Peyer's patch (tissue), 4 donors: ENCODE measurements at regions not wholly inside any gene's neighbourhood (a gene's known extent, or its start where the extent isn't known, plus 50 kb on each side); places are given as distances from the start of the nearest gene placed in this dataset.

ENCODE experiments used
- POLR2A ChIP-seq, 2 donors: fragments of 450-650 bp; IDR thresholded peaks; one replicate each; pipeline ENCODE4 v1.5.1; 2017; ENCODE audit warnings: antibody characterized with exemption in 2 of 2, mild to moderate bottlenecking in 2 of 2, moderate library complexity in 2 of 2
- TF ChIP-seq, protein P1 (sequence below), 6 experiments: fragments of 450-650 bp in 4 of 6; fragments of 200-600 bp in 2 of 6; sonication (generic) in 1 of 6; IDR thresholded peaks; one replicate each; pipeline ENCODE4 v1.5.1; 2017 to 2019; ENCODE audit warnings: antibody characterized with exemption in 6 of 6, mild to moderate bottlenecking in 3 of 6, moderate library complexity in 1 of 6

DNA sequence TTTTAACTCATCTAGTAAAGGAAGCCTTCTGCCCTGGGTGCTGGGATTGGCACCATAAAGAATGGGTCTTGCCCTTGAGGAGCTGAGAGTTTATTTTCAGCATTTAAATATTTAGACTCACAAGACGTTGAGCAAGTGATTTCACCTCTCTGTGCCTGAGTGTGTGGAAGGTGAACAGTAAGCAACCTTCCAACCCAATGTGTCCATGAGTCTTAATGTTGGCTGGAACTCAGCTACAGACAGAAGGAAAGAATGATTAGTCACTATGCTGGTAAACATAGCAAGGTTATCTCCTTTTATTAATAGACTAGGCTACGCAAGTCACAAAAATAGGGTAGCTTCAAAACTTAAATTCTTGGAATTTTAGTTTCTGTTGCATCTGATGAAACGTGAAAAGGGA is 277.4 kb upstream of the GATB start:
- TF ChIP-seq, protein P1, sequence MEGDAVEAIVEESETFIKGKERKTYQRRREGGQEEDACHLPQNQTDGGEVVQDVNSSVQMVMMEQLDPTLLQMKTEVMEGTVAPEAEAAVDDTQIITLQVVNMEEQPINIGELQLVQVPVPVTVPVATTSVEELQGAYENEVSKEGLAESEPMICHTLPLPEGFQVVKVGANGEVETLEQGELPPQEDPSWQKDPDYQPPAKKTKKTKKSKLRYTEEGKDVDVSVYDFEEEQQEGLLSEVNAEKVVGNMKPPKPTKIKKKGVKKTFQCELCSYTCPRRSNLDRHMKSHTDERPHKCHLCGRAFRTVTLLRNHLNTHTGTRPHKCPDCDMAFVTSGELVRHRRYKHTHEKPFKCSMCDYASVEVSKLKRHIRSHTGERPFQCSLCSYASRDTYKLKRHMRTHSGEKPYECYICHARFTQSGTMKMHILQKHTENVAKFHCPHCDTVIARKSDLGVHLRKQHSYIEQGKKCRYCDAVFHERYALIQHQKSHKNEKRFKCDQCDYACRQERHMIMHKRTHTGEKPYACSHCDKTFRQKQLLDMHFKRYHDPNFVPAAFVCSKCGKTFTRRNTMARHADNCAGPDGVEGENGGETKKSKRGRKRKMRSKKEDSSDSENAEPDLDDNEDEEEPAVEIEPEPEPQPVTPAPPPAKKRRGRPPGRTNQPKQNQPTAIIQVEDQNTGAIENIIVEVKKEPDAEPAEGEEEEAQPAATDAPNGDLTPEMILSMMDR (IDR thresholded peaks at IDR 0.05) = no peak
- TF ChIP-seq POLR2A (IDR thresholded peaks at IDR 0.05) = no peak
